GM18502 (cell line): ENCODE measurements at regions not wholly inside any gene's neighbourhood (a gene's known extent, or its start where the extent isn't known, plus 50 kb on each side); places are given as distances from the start of the nearest gene placed in this dataset.

ENCODE experiments used
- ATAC-seq: cut with Tn5 transposase; IDR thresholded peaks from one replicate; pipeline ENCODE4 v1.9.1; 2021; ENCODE audit warnings: mild to moderate bottlenecking; ENCODE audit not compliant: unreplicated experiment, poor library complexity

DNA sequence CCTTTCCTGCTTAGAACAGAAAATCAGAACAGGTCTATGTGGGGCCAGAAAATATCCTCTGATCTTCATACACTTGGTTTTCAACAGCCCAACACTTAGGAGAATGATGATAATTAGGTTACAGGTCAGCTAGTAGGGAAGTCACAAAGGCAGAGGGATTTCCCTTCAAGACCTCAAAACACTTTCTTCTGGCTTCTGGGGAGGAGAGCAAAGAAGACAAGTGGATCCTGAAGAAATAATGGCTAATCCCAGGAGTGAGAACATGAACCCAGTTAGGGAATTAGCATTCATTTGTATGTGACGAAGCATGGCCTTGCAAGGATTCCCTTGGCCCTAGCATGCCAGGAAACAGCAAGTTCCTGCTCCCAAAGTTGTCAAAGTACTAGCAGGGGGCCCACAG, 223.3 kb downstream of the BCAT1 start:
- ATAC-seq: no peak

DNA sequence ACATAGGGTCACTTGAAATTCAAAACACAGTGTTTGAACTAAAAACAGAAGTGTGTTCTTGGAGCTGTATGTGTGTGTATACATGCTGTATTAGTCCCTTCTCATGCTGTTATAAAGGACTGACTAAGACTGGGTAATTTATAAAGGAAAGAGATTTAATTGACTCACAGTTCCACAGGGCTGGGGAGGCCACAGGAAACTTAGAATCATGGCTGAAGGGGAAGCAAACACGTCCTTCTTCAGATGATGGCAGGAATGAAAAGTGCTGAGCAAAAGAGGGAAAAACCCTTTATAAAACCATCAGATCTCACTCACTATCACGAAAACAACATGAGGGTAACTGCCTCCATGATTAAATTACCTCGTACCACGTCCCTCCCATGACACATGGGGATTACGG, 224.1 kb downstream of the BCAT1 start:
- no peak for ATAC-seq

DNA sequence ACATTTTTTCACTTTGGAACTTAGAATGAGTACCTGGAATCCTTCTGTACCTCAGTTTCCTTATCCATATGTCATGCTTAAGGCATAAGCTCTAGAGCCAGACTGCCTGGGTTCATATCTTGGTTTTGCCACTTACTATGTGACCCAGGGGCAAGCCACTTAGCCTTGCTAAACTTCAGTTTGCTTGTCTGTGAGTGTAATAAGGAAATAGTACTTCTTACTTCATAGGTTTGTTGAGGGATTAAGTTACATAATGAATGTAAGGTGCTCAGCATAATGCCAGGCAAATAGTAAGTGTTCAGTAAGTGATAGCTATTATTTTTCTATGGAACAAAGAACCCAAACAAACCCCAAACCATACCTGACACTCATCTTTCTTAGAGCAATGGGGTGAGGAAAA, 225.1 kb downstream of the BCAT1 start:
- no peak for ATAC-seq

DNA sequence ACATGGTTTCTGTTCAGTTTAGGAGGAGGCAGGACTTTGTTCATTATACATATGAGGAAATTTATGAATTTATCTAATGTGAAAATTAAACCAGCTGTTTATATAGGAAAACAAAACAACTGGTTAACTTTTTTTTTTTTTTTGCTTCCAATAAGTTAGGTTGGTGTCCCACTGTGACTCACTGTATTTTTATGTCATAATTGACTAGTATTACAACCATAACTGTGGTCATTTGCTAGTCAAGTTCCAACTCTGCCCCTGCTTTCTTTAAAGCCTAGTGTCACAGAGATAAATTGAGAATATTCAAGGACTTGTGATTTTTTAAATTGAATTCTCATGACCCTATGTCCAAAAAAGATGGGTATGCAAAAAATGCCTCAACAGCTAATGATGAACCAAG, 227.7 kb downstream of the BCAT1 start:
- ATAC-seq: no peak

DNA sequence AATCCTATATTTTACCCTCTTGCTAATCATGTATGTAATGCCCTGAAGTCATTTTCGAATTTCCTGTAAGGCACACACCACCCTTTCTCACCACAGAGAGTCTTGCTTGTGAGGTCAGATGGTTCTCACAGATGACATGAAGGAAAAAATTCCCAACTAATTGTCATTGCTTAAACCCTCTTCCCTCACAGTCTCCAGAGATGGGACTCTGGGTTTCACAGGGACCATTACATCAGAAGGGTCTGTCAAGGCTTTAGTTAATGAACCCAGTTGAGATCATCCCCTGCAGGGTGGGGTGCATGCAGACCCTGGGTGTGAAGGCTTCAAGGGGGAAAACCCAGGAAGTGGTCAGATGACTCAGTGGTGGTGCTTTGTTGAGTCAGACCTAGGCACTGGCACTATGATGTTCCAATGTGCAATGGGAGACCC, 229.6 kb downstream of the BCAT1 start:
- ATAC-seq: peak; percentile 98

DNA sequence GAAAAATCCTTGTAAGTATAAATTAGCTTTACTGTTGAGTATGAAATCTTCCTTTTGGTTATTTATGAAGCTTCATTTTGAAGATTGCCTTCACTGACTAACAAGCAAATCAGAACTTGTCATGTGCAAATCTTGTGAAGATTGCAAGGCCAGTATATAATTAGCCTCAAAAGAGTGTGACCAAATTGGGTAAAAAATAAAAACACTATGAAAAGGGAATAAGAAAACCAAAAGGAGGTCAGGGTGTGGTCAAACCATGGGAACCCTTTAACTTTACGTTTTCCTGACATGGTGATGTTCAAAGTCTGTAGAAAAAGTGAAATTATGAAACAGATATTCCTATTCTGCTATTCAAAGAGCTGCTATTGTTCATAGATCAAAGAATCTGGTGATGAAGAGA, 230.3 kb downstream of the BCAT1 start:
- no peak for ATAC-seq

DNA sequence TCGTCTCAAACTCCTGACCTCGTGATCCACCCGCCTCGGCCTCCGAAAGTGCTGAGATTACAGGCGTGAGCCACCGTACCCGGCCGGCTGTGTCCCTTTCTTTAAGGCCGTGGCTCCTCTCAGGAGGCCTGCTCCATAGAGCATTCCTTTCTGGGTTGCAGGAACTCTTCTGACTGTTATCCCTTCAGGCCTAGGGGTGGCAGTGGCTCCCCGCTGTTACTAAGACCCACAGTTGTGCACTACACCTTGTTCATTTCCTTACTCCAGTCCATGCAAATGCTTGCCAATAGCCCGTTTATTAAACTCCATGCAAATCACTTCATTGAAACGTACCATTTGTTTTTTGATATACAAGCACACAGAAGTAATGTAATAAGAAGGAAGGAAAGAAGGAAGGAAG, 234.7 kb downstream of the BCAT1 start:
- no peak for ATAC-seq

DNA sequence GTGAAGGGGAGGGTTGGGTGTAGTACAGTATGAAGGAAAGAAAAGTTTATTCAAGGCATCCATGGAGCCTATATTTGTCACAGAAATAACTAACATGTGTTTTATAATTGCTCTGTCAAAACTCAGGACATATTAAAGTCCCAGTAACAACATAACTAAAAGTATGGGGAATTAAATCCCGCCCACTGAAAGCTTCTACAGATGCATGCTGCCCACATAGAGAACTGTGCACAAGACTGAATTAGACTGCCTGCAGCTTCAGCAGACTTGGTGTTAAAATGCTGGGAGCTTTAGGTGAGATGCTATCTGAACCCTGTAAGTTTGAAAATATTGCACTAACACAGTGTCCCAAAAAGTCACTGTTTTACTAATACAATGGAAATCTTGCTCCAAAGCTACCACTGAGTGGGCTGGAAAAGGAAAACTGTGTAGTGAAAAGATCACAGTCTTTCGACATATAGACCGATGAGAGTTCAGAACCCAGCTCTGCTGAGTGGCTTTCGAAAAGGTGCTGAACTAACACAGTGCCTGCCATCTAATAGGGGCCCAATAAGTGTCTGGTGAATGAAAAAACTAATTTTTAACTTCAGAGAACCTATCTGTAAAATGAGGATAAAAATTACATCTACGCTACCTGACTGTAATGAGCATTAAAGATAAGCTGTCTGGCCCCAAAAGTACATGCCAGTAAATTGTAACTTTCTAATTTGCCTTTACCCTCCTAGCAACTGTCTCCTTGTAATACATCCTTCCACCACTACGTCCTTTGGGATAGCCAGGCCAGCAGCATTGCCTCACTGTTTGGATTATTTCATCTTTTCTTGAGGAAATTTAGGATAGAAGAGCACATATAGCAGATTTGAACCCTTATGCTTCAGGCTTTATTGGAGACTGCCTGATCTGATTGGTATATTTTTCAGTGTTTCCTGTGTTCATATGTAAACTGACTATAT, 237.6 kb downstream of the BCAT1 start:
- ATAC-seq: no peak

DNA sequence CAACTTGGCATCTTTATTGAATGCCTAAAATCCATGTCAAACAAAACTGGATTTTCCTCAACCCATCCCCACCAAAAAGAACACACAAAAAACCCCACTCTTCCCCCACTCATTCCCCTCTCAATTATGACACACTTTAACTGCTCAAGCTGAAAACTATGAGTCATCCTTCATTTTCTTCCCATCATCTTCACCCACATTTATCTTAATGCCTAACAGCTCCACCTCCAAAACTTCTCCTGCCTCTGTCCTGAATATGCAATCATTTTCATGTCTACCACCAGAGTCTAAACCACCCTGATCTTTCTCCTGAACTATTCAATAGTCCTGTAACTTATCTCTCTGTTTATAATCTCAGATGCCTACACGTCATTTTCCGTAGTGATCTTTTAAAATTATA, 239.7 kb downstream of the BCAT1 start:
- no peak for ATAC-seq

DNA sequence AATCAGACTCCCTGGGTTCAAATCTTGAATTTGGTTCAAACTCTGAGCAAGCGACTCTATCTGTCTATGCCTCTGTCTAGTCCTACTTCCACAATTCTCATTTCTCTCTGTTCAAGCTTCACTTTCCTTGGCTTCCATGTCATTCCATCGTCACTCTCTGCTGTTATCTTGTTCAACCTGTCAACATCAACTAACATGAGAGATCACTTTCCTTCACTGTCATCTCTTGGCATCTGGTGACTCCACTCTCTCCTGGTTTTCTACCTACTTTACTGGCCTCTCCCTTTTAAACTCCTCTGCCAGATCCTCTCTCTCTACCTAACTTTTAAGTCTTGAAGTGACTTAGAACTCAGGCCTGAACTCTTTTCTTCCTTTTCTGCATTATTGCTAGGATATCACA, 240.2 kb downstream of the BCAT1 start:
- no peak for ATAC-seq

DNA sequence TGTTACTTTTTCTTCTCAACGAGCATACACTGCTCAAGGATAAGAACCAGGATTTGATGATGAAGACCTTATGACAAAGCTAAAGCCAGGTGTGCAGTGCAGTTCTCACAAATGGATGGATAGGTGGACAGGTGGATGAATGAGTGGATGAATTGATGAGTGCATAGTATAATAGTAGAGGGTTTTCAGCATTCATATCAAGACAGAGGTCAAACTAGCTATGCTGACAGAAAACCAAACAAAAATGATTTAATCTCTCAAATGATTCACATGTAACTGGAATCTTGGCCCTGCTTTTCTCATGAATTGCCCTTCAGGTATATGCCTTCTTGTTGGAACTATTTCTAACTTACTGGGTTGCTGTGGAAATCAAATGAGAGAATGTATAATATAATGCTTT, 240.9 kb downstream of the BCAT1 start:
- ATAC-seq: no peak

DNA sequence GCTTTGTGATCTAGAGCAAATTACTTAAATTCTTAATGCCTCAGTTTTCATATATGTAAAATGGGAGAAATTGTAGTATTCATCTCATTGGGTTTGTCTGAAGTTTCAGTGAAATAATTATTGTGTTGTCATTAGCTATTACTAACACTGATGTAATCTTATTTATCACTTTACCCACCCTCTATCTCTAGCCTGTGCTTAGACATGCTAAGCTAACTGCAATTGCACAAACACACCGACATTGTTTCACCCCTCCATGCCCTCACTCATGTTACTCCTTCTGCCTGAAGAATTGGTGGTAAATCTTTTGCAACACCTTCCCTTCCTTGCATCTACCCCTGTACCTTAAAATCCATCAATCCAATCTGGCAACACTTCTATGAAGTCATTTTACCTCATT, 241.6 kb downstream of the BCAT1 start:
- no peak for ATAC-seq

DNA sequence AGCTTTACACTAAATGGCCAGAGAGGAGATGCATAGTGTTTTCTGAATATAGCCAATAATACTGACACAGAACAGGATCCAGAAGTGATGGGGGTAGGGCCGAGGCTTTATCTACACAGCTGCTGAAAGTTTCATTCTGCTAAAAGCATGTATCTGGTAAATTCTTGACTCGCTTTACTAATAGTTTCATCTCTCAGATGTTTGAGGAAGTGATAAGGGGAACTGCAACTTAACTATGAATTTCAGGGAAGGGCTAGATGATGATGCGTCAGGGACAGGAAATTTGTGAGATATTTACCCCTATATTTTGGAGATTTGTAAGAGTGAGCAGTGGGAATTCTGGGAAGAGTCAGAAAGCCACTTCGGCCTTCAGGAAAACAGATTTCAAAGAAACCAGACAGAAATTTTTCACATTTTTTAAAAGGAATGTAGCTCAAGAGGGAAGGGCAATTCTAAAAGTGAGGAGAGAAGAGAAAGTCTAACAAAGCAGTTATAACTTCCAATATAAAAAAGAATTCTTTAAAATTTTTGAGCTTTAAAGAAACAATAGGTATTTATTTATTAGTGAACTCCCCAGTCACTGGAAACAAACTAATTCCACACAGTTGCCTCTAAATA, 243.1 kb downstream of the BCAT1 start:
- ATAC-seq: peak; percentile 99

DNA sequence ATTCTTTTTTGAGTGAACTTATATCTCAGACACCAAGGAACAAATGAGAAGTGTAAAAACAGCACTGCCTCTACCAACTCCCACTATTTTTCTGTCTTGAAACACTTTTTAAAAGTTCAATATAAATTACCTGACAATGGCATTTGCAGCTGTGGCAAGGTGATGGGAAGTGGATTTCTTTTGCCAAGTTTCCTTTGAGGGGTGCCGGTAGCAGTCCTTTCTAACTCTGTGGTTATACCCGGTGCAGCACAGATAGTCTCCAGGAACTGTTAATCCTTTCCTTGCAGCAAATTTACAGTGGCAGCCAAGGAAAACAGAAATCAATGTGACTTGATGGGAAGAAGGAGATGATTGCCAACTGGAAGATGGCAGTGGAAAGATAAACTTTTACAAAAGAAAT, 243.7 kb downstream of the BCAT1 start:
- peak; percentile 21 for ATAC-seq

DNA sequence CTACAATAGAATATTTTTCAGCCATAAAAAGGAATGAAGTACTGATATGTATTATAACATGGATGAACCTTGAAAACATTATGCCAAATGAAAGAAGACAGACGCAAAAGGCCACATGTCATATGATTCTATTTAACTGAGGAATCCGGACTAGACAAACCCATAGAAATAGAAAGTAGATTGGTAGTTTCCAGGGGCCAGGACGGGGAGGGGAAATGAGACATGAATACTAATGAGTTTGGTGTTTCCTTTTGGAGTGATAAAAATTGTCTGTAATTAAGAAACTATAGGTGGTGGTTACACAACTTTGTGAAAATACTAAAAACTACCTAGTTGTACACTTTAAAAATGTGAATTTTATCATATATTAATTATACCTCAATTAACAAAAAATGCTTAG, 247.6 kb downstream of the BCAT1 start:
- no peak for ATAC-seq

DNA sequence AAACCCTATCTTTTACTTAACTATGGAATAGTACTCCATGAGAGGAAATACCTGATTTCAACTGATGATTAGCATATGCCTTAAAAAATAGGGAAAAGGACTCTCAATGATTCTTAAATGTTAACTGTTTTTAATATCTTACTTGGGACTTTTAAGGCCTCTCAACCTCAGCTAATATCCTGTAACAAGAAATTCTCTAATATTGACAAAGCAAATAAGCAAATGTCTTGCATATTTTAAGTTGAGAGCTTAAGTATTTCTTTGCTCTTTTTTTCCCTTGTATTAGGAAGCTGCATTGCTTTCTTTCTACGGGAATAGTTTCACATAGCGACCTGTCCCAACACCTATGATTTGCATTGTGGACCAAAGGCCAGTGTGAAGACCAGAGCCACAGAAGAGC, 249.9 kb downstream of the BCAT1 start:
- no peak for ATAC-seq

DNA sequence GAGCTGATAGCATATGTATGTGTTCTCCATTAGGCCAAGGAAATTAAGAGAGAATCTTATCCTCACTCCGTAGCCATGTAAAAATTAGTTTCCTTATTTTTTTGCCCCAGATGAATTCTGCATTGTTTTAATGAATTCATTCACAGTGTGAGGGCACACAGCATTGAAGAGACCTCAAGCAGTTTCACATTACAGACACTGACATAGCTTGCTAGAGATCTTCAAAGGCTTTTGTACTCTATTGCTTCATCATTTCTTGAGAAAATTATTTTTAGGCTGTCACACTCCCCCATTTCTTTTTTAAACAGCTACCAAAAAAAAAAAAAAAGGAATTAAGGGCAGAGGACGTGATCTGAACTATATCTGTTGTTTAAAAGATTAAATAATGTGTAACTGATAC, 251.1 kb downstream of the BCAT1 start:
- ATAC-seq: no peak

DNA sequence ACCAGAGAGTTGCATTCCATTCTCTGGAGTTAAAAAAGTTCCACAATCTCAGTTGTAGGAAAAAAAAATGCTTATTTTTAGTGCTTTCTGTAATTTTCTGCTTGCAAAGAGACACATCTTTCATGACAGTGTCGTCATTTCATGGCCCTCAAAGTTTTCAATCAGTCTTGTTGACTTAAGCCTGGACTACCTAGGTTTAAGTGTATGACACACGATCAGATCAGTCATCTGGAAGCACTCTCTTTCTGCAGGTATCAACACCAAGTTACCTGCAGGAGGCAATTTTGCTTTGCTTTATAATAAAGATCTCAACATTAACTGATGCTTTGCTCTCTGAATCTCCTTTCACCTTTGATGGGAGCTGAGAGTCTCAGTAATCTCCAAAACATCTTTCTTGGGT, 251.6 kb downstream of the BCAT1 start:
- no peak for ATAC-seq

DNA sequence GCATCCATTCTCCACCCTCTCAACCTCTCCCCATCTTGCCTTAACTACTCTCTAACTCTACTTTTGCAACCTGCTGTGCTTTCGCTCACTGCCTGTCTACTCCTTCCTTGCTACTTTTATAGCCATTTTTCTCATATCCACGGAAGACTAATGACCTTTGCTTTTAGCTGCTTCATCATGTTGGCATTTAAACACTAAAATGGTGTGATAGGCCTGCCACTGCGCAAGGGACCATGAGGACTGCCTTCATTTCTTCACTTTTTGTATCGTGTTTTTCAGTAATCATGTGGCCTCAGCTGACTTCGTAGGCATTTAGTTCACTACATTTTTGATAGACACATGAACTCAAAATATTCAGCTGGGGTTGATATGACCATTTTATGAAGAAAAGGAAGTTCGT, 252.1 kb downstream of the BCAT1 start:
- no peak for ATAC-seq

DNA sequence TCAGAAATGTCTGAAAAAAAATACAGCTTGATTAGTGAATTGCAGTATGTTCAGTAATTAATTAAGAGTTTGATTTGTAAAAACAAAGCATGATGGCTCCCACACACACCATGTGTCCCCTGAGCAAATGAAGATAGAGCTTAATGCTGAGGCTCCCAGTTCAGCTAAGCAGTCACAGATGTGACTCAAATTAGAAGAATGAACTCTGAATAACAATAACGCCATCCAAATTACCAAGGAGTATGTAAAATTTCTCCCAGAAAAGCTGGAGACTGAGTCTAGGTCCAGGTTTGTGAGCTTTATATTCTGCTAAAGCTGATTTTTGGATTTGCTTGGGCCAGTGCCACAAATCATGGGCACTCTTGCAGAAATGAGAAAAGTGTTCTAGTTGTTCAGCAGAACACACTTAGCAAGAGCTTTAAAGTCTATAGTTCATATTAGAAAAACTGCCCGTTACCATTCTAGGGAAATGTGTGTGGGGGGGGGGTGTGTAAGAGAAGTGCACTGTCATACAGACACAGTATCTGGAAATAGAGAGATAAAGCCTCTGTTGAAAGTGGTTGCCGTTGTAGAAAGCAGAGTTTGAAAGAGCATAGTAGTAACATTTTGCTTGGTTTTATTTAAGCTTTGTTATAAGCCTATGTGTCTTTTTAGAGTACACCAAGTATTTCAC, 253.1 kb downstream of the BCAT1 start:
- ATAC-seq: no peak

DNA sequence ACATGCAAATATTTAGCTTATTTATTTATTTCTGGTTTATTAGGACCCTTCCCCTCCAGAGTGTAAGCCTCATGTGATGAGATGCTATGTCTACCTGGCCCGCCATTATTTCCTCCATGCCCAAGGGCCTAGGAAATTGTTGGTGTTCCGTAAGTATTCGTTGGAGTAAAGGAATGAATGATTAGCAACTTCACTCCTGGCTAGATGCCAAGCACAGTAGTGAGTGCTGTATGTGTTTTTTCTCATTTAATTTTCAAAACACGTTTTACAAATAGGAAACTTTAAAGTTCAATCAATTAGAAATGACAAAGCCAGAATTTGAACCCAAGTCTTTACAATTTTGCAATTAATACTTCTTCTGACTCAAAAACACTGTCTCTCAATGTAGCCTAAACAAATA, 253.8 kb downstream of the BCAT1 start:
- no peak for ATAC-seq
